ENCODE measurements at regions not wholly inside any gene's neighbourhood (a gene's known extent, or its start where the extent isn't known, plus 50 kb on each side); places are given as distances from the start of the nearest gene placed in this dataset.
"Not testable (repeated sequence)": the region's sequence is repeated elsewhere in the genome, so short reads cannot be mapped to it uniquely, and the experiment has no call there.

GRCh38 chr10:20668985-20669384 lies 228.1 kb downstream of the NEBL start:
- Mint-ChIP-seq H3K36me3 (ENCODE audit: low read depth) (no peaks in the 10 kb centered on the region), H3K4me3 (ENCODE audit: unreplicated experiment) (no peak overlapping the region), H3K27me3 (ENCODE audit: low read depth) (no peaks in the 10 kb centered on the region), H3K27ac (ENCODE audit: unreplicated experiment) (no peak overlapping the region), H3K9me3 (ENCODE audit: low read depth) (no peaks in the 10 kb centered on the region), H3K4me1 (ENCODE audit: low read depth) (no peaks in the 10 kb centered on the region)
- DNase-seq (ENCODE audit: low spot score): no peak
- TF ChIP-seq CTCF (IDR thresholded peaks at IDR 0.05): no peak

DNA sequence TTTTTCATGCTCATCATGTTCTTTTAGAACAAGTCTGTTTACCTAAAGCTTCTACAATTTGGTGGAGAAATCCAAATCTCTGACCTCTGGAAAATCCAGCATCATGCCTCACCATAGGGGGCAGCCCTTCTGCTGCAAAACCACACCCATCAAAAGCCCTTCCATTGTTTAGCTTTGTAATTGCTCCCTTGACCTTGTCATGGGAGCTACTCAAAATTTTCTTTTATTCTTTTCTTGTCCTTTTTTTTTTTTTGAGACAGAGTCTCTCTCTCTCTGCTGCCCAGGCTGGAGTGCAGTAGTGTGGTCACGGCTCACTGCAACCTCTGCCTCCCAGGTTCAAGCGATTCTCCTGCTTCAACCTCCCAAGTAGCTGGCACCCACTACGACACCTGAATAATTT lies 234.4 kb downstream of the NEBL start:
- Mint-ChIP-seq H3K4me1 (ENCODE audit: low read depth) (no peaks in the 10 kb centered on the region), H3K4me3 (ENCODE audit: unreplicated experiment) (no peak overlapping the region), H3K27me3 (ENCODE audit: low read depth) (peaks cover 2% of the 10 kb centered on the region), H3K9me3 (ENCODE audit: low read depth) (peaks cover 12% of the 10 kb centered on the region), H3K27ac (ENCODE audit: unreplicated experiment) (no peak overlapping the region), H3K36me3 (ENCODE audit: low read depth) (peaks cover 3% of the 10 kb centered on the region)
- DNase-seq (ENCODE audit: low spot score): no peak
- no peak for TF ChIP-seq CTCF (IDR thresholded peaks at IDR 0.05)

DNA sequence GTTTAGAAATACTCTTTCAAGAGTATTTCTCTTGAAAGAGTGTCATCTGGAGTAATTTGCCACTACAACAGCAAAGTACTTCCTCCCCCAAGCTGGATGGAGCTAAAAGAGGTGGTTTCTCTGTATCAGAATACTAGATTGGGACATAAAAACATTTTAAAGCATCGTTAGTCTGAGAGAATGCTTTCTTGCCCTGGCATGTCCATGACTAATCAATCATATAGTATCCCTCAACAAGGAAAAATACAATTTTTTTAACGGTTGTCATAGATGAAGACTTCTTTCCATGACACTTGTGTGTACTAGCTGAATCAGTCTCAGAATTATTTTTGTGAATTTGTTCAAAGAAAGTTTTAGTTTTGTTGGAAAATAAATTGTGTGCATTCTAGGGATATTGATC lies 237.9 kb downstream of the NEBL start:
- Mint-ChIP-seq H3K4me1 (ENCODE audit: low read depth) (no peaks in the 10 kb centered on the region), H3K27me3 (ENCODE audit: low read depth) (peaks cover 2% of the 10 kb centered on the region), H3K9me3 (ENCODE audit: low read depth) (peaks cover 12% of the 10 kb centered on the region), H3K27ac (ENCODE audit: unreplicated experiment) (no peak overlapping the region), H3K36me3 (ENCODE audit: low read depth) (peaks cover 3% of the 10 kb centered on the region), H3K4me3 (ENCODE audit: unreplicated experiment) (no peak overlapping the region)
- no peak for TF ChIP-seq CTCF (IDR thresholded peaks at IDR 0.05)
- no peak for DNase-seq (ENCODE audit: low spot score)

DNA sequence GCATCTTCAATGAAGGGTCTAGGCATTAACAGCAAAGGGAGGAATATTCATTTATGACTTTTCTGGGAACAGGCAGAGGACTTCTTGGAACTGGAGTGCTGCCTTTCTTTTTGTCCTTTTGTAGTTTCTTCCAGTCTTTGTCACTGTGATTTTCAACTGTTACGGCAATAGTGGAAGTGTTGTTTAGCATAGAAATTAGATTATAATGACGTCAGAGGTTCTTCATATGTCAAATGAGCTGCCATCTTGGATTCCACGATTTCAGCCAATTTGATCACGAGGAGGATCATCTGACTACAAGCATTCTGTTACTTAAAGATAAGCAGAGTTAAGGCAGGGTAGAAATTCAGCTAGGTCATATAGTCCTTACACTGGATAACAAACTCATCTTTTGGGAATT lies 239.0 kb downstream of the NEBL start:
- peaks cover 12% of the 10 kb centered on the region for H3K9me3 Mint-ChIP-seq (ENCODE audit: low read depth)

DNA sequence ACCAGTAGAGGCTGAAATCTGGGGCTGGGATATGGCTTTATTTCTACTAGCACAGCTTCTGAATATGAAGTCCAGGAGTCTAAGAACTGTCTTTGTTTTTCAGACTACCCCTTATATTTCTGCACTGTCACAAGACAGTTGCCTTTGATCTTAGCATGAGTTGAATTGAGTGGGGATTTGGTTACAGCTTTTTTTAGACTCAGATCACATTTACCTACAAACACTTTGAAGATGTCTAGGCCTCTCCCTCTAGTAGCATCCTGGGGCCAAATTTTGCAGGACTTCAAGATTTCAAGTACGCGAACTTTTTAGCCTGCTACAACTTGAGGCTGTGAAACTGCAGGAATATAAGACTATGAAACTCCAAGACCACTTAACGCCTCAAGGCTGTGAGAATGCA lies 240.2 kb downstream of the NEBL start:
- Mint-ChIP-seq H3K4me3 (ENCODE audit: unreplicated experiment) (no peak overlapping the region), H3K4me1 (ENCODE audit: low read depth) (no peaks in the 10 kb centered on the region), H3K27ac (ENCODE audit: unreplicated experiment) (no peak overlapping the region), H3K9me3 (ENCODE audit: low read depth) (peaks cover 3% of the 10 kb centered on the region), H3K36me3 (ENCODE audit: low read depth) (no peaks in the 10 kb centered on the region), H3K27me3 (ENCODE audit: low read depth) (peaks cover 2% of the 10 kb centered on the region)
- no peak for TF ChIP-seq CTCF (IDR thresholded peaks at IDR 0.05)
- DNase-seq (ENCODE audit: low spot score): no peak

More for the DNA sequence above, 239.0 kb downstream of the NEBL start:
- no peak for TF ChIP-seq CTCF (IDR thresholded peaks at IDR 0.05)
- Mint-ChIP-seq H3K4me1 (ENCODE audit: low read depth) (no peaks in the 10 kb centered on the region), H3K4me3 (ENCODE audit: unreplicated experiment) (no peak overlapping the region), H3K27me3 (ENCODE audit: low read depth) (peaks cover 2% of the 10 kb centered on the region), H3K27ac (ENCODE audit: unreplicated experiment) (no peak overlapping the region), H3K36me3 (ENCODE audit: low read depth) (peaks cover 3% of the 10 kb centered on the region)
- DNase-seq (ENCODE audit: low spot score): no peak

GRCh38 chr10:20652424-20652823 lies 244.7 kb downstream of the NEBL start:
- not testable (repeated sequence) for H3K27ac Mint-ChIP-seq (ENCODE audit: unreplicated experiment); H3K9me3 Mint-ChIP-seq (ENCODE audit: low read depth); H3K27me3 Mint-ChIP-seq (ENCODE audit: low read depth); H3K36me3 Mint-ChIP-seq (ENCODE audit: low read depth); H3K4me3 Mint-ChIP-seq (ENCODE audit: unreplicated experiment); H3K4me1 Mint-ChIP-seq (ENCODE audit: low read depth); DNase-seq (ENCODE audit: low spot score)
